ENCODE measurements at regions not wholly inside any gene's neighbourhood (a gene's known extent, or its start where the extent isn't known, plus 50 kb on each side); places are given as distances from the start of the nearest gene placed in this dataset.

- peak; percentile 92 for DNase-seq (ENCODE audit: low read depth)
Observed at GRCh38 chr5:74916831-74917710, 50.9 kb upstream of the FAM169A start.

Measured in LHCN-M2 (cell line).